ENCODE measurements at regions not wholly inside any gene's neighbourhood (a gene's known extent, or its start where the extent isn't known, plus 50 kb on each side); places are given as distances from the start of the nearest gene placed in this dataset.

GRCh38 chr12:93015871-93016751 is 87.0 kb upstream of the EEA1 start:
- DNase-seq, result no peak

GRCh38 chr12:93016752-93017350 is 87.8 kb upstream of the EEA1 start:
- DNase-seq, result no peak

GRCh38 chr12:93018610-93019009 is 89.5 kb upstream of the EEA1 start:
- no peak for DNase-seq

- no peak for DNase-seq
Observed at GRCh38 chr12:93019212-93019927, 90.3 kb upstream of the EEA1 start.

GRCh38 chr12:93019975-93020630 is 91.0 kb upstream of the EEA1 start:
- no peak for DNase-seq

GRCh38 chr12:93020631-93021597 is 91.8 kb upstream of the EEA1 start:
- no peak for DNase-seq

GRCh38 chr12:93022603-93023340 is 93.7 kb upstream of the EEA1 start:
- DNase-seq, result no peak

GRCh38 chr12:93025145-93026103 is 96.3 kb upstream of the EEA1 start:
- DNase-seq, result peak in 1 of 2 donors; percentile 10

GRCh38 chr12:93027041-93027440 is 97.9 kb upstream of the EEA1 start:
- DNase-seq, result no peak

- DNase-seq, result no peak
Observed at GRCh38 chr12:93029091-93029490, 100.0 kb upstream of the EEA1 start.

GRCh38 chr12:93031028-93031427 is 101.9 kb upstream of the EEA1 start:
- no peak for DNase-seq

GRCh38 chr12:93032758-93033157 is 103.7 kb upstream of the EEA1 start:
- no peak for DNase-seq

GRCh38 chr12:93033948-93034347 is 104.9 kb upstream of the EEA1 start:
- no peak for DNase-seq

- DNase-seq, result no peak
Observed at GRCh38 chr12:93039062-93039461, 110.0 kb upstream of the EEA1 start.

- DNase-seq, result no peak
Observed at GRCh38 chr12:93039930-93040329, 110.8 kb upstream of the EEA1 start.

GRCh38 chr12:93040367-93040766 is 111.3 kb upstream of the EEA1 start:
- DNase-seq, result no peak

GRCh38 chr12:93041416-93041815 is 112.3 kb upstream of the EEA1 start:
- no peak for DNase-seq

GRCh38 chr12:93042283-93042682 is 113.2 kb upstream of the EEA1 start:
- no peak for DNase-seq

- DNase-seq, result no peak
Observed at GRCh38 chr12:93042684-93043083, 113.6 kb upstream of the EEA1 start.
